Endodermal cell (in vitro differentiated cells): ENCODE measurements at regions not wholly inside any gene's neighbourhood (a gene's known extent, or its start where the extent isn't known, plus 50 kb on each side); places are given as distances from the start of the nearest gene placed in this dataset.

Experiments
- DNase-seq: peaks from one replicate; pipeline ENCODE4 v3.0.0-alpha.2; 2017
- H3K27ac ChIP-seq: 2 replicates; pipeline ENCODE4 v1.5.1; 2013; ENCODE audit warnings: mild to moderate bottlenecking, low read depth, low read length, moderate library complexity
- H3K27me3 ChIP-seq: 2 replicates; pipeline ENCODE4 v1.6.1; 2013; ENCODE audit warnings: mild to moderate bottlenecking, low read length, moderate library complexity; ENCODE audit not compliant: insufficient read depth, control insufficient read depth, poor library complexity, severe bottlenecking
- H3K36me3 ChIP-seq: 2 replicates; pipeline ENCODE4 v1.7.0; 2013; ENCODE audit warnings: mild to moderate bottlenecking, low read length, moderate library complexity; ENCODE audit not compliant: control insufficient read depth, insufficient read depth
- H3K4me1 ChIP-seq: one replicate; pipeline ENCODE4 v1.7.0; 2013; ENCODE audit warnings: low read length; ENCODE audit not compliant: control insufficient read depth, insufficient read depth
- H3K4me3 ChIP-seq: 2 replicates; pipeline ENCODE4 v1.5.1; 2013; ENCODE audit warnings: mild to moderate bottlenecking, low read length, moderate library complexity
- H3K9ac ChIP-seq: 2 replicates; pipeline ENCODE4 v1.6.1; 2013; ENCODE audit warnings: mild to moderate bottlenecking, low read length, moderate library complexity; ENCODE audit not compliant: poor library complexity, severe bottlenecking; ENCODE audit errors: extremely low read depth
- H3K9me3 ChIP-seq: 2 replicates; pipeline ENCODE4 v1.6.1; 2013; ENCODE audit warnings: mild to moderate bottlenecking, low read length, moderate library complexity; ENCODE audit not compliant: control insufficient read depth
- H3K27ac Mint-ChIP-seq: 2 replicates; pipeline ENCODE4 v1.8.0; 2020; ENCODE audit warnings: mixed read lengths
- H3K27me3 Mint-ChIP-seq: 2 replicates; pipeline ENCODE4 v1.8.0; 2021; ENCODE audit warnings: mild to moderate bottlenecking, mixed read lengths; ENCODE audit not compliant: insufficient read depth
- H3K36me3 Mint-ChIP-seq: 2 replicates; pipeline ENCODE4 v1.8.0; 2020; ENCODE audit warnings: low read depth, mixed read lengths
- H3K4me1 Mint-ChIP-seq: 2 replicates; pipeline ENCODE4 v1.8.0; 2020; ENCODE audit warnings: mixed read lengths
- H3K4me3 Mint-ChIP-seq: 2 replicates; pipeline ENCODE4 v1.8.0; 2020; ENCODE audit warnings: mild to moderate bottlenecking, moderate library complexity, mixed read lengths
- H3K9me3 Mint-ChIP-seq: 2 replicates; pipeline ENCODE4 v1.8.0; 2020; ENCODE audit warnings: mild to moderate bottlenecking, mixed read lengths
- CTCF ChIP-seq: fragments of 200-600 bp; sonication (generic); conservative IDR thresholded peaks from 2 replicates; pipeline ENCODE4 v1.5.0; 2021; ENCODE audit warnings: antibody characterized with exemption, mild to moderate bottlenecking
- WGBS, 2 experiments: methylation state at CpG; one replicate each; pipeline versions ENCODE4 v1.1.5 to v1.1.7; 2013; ENCODE audit warnings: missing lambda C conversion rate in 2 of 2, mixed read lengths in 1 of 2; ENCODE audit not compliant: insufficient coverage in 1 of 2, insufficient read length in 1 of 2; 5-methylcytosine and 5-hydroxymethylcytosine counted together

GRCh38 chr5:173833196-173833985 is 54.8 kb upstream of the CPEB4 start:
- H3K27ac Mint-ChIP-seq, result no peak overlapping the region
- H3K27me3 Mint-ChIP-seq, result peaks cover 4% of the 10 kb centered on the region
- H3K9ac ChIP-seq, result no peak overlapping the region
- no peaks in the 10 kb centered on the region for H3K36me3 Mint-ChIP-seq
- H3K27ac ChIP-seq, result peak overlapping the region; percentile 39
- no peaks in the 10 kb centered on the region for H3K27me3 ChIP-seq
- H3K4me3 ChIP-seq, result no peak overlapping the region
- no peak overlapping the region for H3K4me3 Mint-ChIP-seq
- WGBS, 2 experiments, result 84 to 88% methylated on average over 12 to 13 of the region's 13 CpGs
- peaks cover 19% of the 10 kb centered on the region for H3K4me1 Mint-ChIP-seq
- DNase-seq, result no peak
- TF ChIP-seq CTCF, result no peak
- H3K36me3 ChIP-seq, result no peaks in the 10 kb centered on the region
- H3K9me3 Mint-ChIP-seq, result no peaks in the 10 kb centered on the region
- peaks cover 6% of the 10 kb centered on the region for H3K9me3 ChIP-seq
- peaks cover 4% of the 10 kb centered on the region for H3K4me1 ChIP-seq

GRCh38 chr5:173834071-173834771 is 53.9 kb upstream of the CPEB4 start:
- Histone ChIP-seq H3K4me3 (no peak overlapping the region), H3K9me3 (peaks cover 6% of the 10 kb centered on the region), H3K36me3 (no peaks in the 10 kb centered on the region), H3K27ac (peak overlapping the region; percentile 39), H3K4me1 (peaks cover 4% of the 10 kb centered on the region), H3K27me3 (no peaks in the 10 kb centered on the region), H3K9ac (no peak overlapping the region)
- no peaks in the 10 kb centered on the region for H3K9me3 Mint-ChIP-seq
- H3K4me3 Mint-ChIP-seq, result no peak overlapping the region
- no peak for DNase-seq
- H3K27ac Mint-ChIP-seq, result no peak overlapping the region
- whole genome bisulfite sequencing, 2 experiments, result 84 to 86% methylated on average over 5 to 7 of the region's 7 CpGs
- H3K27me3 Mint-ChIP-seq, result no peaks in the 10 kb centered on the region
- H3K4me1 Mint-ChIP-seq, result peaks cover 19% of the 10 kb centered on the region
- H3K36me3 Mint-ChIP-seq, result no peaks in the 10 kb centered on the region
- no peak for TF ChIP-seq CTCF

- DNase-seq, result no peak
- Histone ChIP-seq H3K9me3 (peaks cover 6% of the 10 kb centered on the region), H3K27me3 (no peaks in the 10 kb centered on the region), H3K27ac (no peak overlapping the region), H3K36me3 (no peaks in the 10 kb centered on the region), H3K4me1 (peaks cover 4% of the 10 kb centered on the region), H3K9ac (no peak overlapping the region), H3K4me3 (no peak overlapping the region)
- peaks cover 28% of the 10 kb centered on the region for H3K4me1 Mint-ChIP-seq
- 87 to 95% methylated on average over 3 of the region's 3 CpGs for WGBS, 2 experiments
- H3K27ac Mint-ChIP-seq, result no peak overlapping the region
- no peaks in the 10 kb centered on the region for H3K27me3 Mint-ChIP-seq
- TF ChIP-seq CTCF, result no peak
- H3K36me3 Mint-ChIP-seq, result no peaks in the 10 kb centered on the region
- no peak overlapping the region for H3K4me3 Mint-ChIP-seq
- no peaks in the 10 kb centered on the region for H3K9me3 Mint-ChIP-seq
Observed at GRCh38 chr5:173835131-173835530, 53.0 kb upstream of the CPEB4 start.
